OCI-LY1 (cell line): ENCODE measurements at regions not wholly inside any gene's neighbourhood (a gene's known extent, or its start where the extent isn't known, plus 50 kb on each side); places are given as distances from the start of the nearest gene placed in this dataset.

Experiments
- H2AFZ ChIP-seq: fragments of 200-600 bp; sonication (generic), shearing (Covaris generic); 2 replicates; pipeline ENCODE4 v1.6.0; 2014; ENCODE audit warnings: antibody characterized with exemption, mild to moderate bottlenecking, low read length
- H3F3A ChIP-seq: fragments of 200-600 bp; sonication (generic), shearing (Covaris generic); 2 replicates; pipeline ENCODE4 v1.6.0; 2014; ENCODE audit warnings: mild to moderate bottlenecking, antibody characterized with exemption, low read length, moderate library complexity; ENCODE audit not compliant: insufficient read depth
- H3K27ac ChIP-seq: fragments of 200-600 bp; sonication (generic); 2 replicates; pipeline ENCODE4 v1.5.1; 2014; ENCODE audit warnings: low read length, mixed run types, mild to moderate bottlenecking, low read depth; ENCODE audit not compliant: poor library complexity, severe bottlenecking
- H3K27me3 ChIP-seq: fragments of 200-600 bp; sonication (generic); 2 replicates; pipeline ENCODE4 v1.6.0; 2014; ENCODE audit warnings: antibody characterized with exemption, mild to moderate bottlenecking, low read length, moderate library complexity; ENCODE audit not compliant: insufficient read depth
- H3K36me3 ChIP-seq: fragments of 200-600 bp; sonication (generic); 2 replicates; pipeline ENCODE4 v1.6.1; 2014; ENCODE audit warnings: mild to moderate bottlenecking, antibody characterized with exemption, low read length, moderate library complexity, mixed read lengths; ENCODE audit not compliant: insufficient read depth
- H3K4me1 ChIP-seq: fragments of 200-600 bp; sonication (generic); 2 replicates; pipeline ENCODE4 v1.5.1; 2014; ENCODE audit warnings: mild to moderate bottlenecking, low read length, moderate library complexity; ENCODE audit not compliant: insufficient read depth, severe bottlenecking
- H3K4me2 ChIP-seq: fragments of 200-600 bp; sonication (generic), shearing (Covaris generic); 2 replicates; pipeline ENCODE4 v1.6.1; 2014; ENCODE audit warnings: low read length
- H3K4me3 ChIP-seq: fragments of 200-600 bp; sonication (generic); 2 replicates; pipeline ENCODE4 v1.5.1; 2014; ENCODE audit warnings: low read length, low read depth, mild to moderate bottlenecking, mixed read lengths; ENCODE audit not compliant: poor library complexity, severe bottlenecking
- H3K79me2 ChIP-seq: fragments of 200-600 bp; shearing (Covaris generic); 2 replicates; pipeline ENCODE4 v1.6.1; 2016; ENCODE audit warnings: mixed run types, low read length, mixed read lengths; ENCODE audit not compliant: insufficient read depth
- H3K9ac ChIP-seq: fragments of 200-600 bp; sonication (generic), shearing (Covaris generic); 2 replicates; pipeline ENCODE4 v1.6.1; 2014; ENCODE audit warnings: mild to moderate bottlenecking, low read length, mixed read lengths
- H3K9me2 ChIP-seq: fragments of 200-600 bp; sonication (generic), shearing (Covaris generic); 2 replicates; pipeline ENCODE4 v1.6.1; 2014; ENCODE audit warnings: low read depth, mild to moderate bottlenecking, low read length, mixed read lengths
- H3K9me3 ChIP-seq: fragments of 200-600 bp; shearing (Covaris generic); 2 replicates; pipeline ENCODE4 v1.6.1; 2014; ENCODE audit warnings: low read length, mixed read lengths
- H4K20me1 ChIP-seq: fragments of 200-600 bp; sonication (generic), shearing (Covaris generic); 2 replicates; pipeline ENCODE4 v1.6.0; 2016; ENCODE audit warnings: mild to moderate bottlenecking, low read length; ENCODE audit not compliant: insufficient read depth
- EZH2 ChIP-seq: fragments of 200-600 bp; sonication (generic), shearing (Covaris generic); IDR thresholded peaks from 2 replicates; pipeline ENCODE4 v1.8.0; 2017; ENCODE audit warnings: borderline replicate concordance, mixed run types, mild to moderate bottlenecking, antibody characterized with exemption, low read length, moderate library complexity, mixed read lengths
- TF ChIP-seq, protein P1 (sequence below): fragments of 200-600 bp; sonication (generic), shearing (Covaris generic); IDR thresholded peaks from 2 replicates; pipeline ENCODE4 v1.5.1; 2017; ENCODE audit warnings: mild to moderate bottlenecking, antibody characterized with exemption, low read length, moderate library complexity, mixed read lengths

DNA sequence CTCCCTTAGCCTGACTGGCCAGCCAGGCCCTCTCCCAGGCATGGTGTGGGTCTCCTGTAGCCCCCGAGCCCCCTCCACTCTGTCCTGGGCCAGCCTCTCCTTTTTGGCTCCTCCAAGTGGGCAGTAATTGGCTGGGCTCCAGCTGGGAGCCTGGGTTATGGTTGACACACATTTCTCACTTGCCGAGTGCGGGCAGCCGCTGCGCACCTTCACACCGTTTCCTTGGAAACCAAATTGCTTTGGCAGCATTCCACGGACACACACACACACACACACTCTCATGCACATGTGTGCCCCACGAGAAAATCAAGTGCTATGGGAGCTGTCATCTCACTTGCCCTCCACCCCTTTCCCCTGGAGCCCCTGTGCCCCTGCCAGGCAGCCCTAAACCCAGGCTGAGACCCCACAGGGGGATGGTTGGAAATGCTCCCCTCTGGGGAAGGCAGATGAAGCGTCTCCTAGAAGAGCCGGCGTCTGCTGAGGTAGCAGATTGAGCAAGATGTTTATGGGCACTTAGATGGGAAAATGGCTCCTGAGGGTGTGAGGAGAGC, 402.7 kb upstream of the TNRC6C start:
- Histone ChIP-seq H3K36me3 (no peaks in the 10 kb centered on the region), H3K4me3 (no peak overlapping the region), H3K27me3 (peaks cover 7% of the 10 kb centered on the region; the same call in 1 of the 2 replicates), H3K9me2 (no peaks in the 10 kb centered on the region), H3K27ac (no peak overlapping the region), H4K20me1 (no peaks in the 10 kb centered on the region), H3F3A (no peaks in the 10 kb centered on the region), H3K4me1 (no peaks in the 10 kb centered on the region), H3K4me2 (no peak overlapping the region), H3K9ac (no peak overlapping the region), H3K9me3 (no peaks in the 10 kb centered on the region), H2AFZ (no peak overlapping the region), H3K79me2 (no peaks in the 10 kb centered on the region)
- TF ChIP-seq EZH2 = no peak
- TF ChIP-seq, protein P1, sequence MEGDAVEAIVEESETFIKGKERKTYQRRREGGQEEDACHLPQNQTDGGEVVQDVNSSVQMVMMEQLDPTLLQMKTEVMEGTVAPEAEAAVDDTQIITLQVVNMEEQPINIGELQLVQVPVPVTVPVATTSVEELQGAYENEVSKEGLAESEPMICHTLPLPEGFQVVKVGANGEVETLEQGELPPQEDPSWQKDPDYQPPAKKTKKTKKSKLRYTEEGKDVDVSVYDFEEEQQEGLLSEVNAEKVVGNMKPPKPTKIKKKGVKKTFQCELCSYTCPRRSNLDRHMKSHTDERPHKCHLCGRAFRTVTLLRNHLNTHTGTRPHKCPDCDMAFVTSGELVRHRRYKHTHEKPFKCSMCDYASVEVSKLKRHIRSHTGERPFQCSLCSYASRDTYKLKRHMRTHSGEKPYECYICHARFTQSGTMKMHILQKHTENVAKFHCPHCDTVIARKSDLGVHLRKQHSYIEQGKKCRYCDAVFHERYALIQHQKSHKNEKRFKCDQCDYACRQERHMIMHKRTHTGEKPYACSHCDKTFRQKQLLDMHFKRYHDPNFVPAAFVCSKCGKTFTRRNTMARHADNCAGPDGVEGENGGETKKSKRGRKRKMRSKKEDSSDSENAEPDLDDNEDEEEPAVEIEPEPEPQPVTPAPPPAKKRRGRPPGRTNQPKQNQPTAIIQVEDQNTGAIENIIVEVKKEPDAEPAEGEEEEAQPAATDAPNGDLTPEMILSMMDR = no peak

DNA sequence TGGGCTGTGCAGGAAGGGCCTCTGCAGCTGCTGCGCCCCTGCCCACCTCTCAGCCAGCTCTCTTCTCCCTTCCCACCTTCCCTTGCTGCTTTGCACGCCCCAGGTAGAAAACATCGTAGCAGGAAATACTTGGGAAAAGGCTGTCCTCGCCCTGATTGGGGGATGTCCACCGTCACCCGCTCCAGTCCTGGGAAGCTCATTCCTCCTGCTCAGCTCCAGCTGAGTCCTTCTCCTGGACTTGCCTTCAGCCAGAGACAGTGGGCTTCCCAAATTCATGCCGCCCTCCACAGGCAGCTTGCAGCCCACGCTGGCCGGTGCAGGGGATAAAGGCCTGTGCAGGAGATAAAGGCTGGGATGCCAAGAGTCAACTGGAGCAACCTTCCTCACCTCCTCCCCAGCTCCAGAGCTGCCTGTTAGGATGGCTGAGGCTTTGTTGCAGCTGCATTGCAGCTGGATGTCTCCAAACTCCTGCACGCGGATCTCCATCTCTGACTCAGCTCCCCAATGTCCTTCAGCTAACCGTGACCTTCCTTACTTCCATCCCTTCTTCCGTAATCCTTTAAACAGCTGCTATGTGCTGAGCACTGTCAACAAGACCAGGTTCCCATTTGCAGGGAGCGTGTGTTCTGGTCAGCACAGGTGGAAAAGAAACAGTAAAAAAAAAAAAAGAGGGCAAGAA, 402.0 kb upstream of the TNRC6C start:
- Histone ChIP-seq H3K9me2 (no peaks in the 10 kb centered on the region), H3K27ac (no peak overlapping the region), H3K27me3 (peaks cover 7% of the 10 kb centered on the region; the same call in 1 of the 2 replicates), H3K9ac (no peak overlapping the region), H3K36me3 (no peaks in the 10 kb centered on the region), H3K4me1 (no peaks in the 10 kb centered on the region), H2AFZ (no peak overlapping the region), H4K20me1 (no peaks in the 10 kb centered on the region), H3F3A (no peaks in the 10 kb centered on the region), H3K4me3 (no peak overlapping the region), H3K9me3 (no peaks in the 10 kb centered on the region), H3K4me2 (no peak overlapping the region), H3K79me2 (no peaks in the 10 kb centered on the region)
- no peak for TF ChIP-seq EZH2
- TF ChIP-seq, protein P1 = no peak

DNA sequence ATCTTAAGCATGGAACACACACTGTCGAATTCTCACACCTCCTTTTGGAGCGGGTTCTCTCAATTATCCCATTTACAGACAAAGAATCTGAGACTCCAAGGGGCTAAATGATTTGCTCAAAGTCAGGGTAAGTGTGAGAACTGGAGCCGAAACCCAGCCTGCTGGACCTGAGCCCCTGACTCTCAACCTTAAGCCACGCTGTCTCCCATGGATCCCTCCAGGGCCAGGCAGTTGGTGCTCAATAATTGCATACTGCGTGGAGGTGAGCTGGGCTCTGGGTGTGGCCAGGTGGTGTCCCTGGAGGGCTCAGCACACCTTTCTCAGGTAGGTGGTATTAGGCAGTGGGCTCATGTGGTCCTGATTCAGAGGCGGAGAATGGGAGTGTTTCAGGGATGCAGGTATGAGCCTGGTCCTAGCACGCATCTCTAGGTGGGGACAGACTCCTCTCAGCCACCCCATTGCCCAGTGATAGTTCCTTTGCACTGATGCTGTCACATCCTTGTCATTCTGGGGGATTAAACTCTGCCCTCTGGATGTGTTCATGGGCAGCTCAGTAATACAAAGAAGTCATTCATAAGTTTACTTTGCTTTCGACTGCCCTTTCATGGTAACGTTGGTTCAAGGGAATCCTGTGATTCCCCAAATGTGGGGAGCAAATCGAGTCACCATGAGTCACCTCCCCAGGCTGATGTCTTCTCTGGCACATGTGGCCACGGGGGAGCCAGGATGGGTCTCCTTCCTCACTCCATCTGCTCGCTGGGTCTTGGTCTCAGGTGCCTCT, 399.5 kb upstream of the TNRC6C start:
- Histone ChIP-seq H3K4me3 (no peak overlapping the region), H3K4me1 (no peaks in the 10 kb centered on the region), H3K27ac (no peak overlapping the region), H3F3A (no peaks in the 10 kb centered on the region), H3K4me2 (no peak overlapping the region), H4K20me1 (no peaks in the 10 kb centered on the region), H3K9me2 (no peaks in the 10 kb centered on the region), H2AFZ (no peak overlapping the region), H3K9me3 (no peaks in the 10 kb centered on the region), H3K9ac (no peak overlapping the region), H3K79me2 (no peaks in the 10 kb centered on the region), H3K27me3 (peaks cover 19% of the 10 kb centered on the region; the same call in 1 of the 2 replicates), H3K36me3 (no peaks in the 10 kb centered on the region)
- TF ChIP-seq, protein P1 = no peak
- no peak for TF ChIP-seq EZH2
